ENCODE measurements at regions not wholly inside any gene's neighbourhood (a gene's known extent, or its start where the extent isn't known, plus 50 kb on each side); places are given as distances from the start of the nearest gene placed in this dataset.

GRCh38 chrY:7968293-7968692, 1056.7 kb upstream of the AMELY start:
- no peak for DNase-seq

- no peak for DNase-seq
Measured at GRCh38 chrY:7966916-7967315, 1055.4 kb upstream of the AMELY start.

DNA sequence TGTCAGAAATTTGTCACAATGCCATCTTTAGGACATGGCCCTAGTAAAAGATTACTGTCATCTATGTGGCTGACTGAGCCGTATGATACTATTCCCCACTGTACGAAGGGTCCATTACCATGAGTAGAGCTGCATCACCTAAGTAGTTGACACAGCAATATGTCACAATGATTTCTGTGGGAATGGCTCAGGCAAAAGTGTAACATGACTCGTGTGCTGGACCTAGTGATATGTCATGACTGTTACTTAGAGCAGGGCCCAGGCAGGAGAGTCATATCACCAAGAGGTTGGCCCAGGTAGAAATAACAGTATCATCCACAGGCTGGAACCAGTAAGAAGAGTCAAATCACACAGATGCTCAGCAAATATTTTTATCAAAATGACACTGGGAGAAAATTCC, 1051.8 kb upstream of the AMELY start:
- DNase-seq = no peak

DNA sequence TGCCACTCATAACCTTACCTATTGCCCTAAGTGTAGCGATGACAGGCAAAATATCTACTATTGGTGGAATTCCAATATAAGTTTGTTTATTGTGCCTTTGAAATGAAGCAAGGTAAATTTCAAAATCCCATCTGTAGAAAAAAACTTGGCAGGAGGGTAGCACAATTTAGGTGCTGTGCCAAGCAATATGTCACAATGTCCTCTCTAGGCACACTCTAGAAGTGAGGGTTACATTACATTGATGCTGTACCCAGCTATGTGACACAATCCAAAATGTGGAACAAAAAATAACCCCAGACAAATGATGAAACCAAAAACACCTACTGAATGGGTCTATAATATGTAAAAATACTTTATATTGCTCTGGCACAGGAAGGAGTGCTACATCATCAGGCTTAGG, 1050.8 kb upstream of the AMELY start:
- DNase-seq = no peak

GRCh38 chrY:7961811-7962210, 1050.3 kb upstream of the AMELY start:
- DNase-seq = no peak

GRCh38 chrY:7957773-7958172, 1046.2 kb upstream of the AMELY start:
- DNase-seq = no peak

GRCh38 chrY:7951187-7951852, 1039.8 kb upstream of the AMELY start:
- DNase-seq = no peak

- no peak for DNase-seq
Measured at GRCh38 chrY:7944135-7944534, 1032.6 kb upstream of the AMELY start.

DNA sequence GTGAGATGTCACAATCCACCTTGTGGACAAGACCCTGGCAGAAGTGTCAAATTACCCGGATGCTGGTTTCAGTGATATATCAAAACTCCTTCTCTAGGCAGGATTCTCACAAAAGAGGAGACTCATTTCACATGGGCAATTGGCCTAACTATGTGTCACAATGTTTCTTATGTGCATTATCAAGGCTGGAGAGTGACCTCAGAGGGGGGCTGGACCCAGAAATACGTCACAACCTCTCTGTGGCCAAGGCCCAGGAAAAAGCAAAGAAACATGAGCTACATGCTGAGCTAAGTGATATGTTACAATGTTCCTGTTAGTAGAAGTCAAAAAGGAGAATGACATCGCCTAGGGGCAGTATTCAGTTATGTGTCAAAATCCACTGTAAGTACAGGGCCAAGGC, 1031.2 kb upstream of the AMELY start:
- DNase-seq = no peak

GRCh38 chrY:7941856-7942255, 1030.3 kb upstream of the AMELY start:
- no peak for DNase-seq

- no peak for DNase-seq
Measured at GRCh38 chrY:7938982-7939718, 1027.6 kb upstream of the AMELY start.

DNA sequence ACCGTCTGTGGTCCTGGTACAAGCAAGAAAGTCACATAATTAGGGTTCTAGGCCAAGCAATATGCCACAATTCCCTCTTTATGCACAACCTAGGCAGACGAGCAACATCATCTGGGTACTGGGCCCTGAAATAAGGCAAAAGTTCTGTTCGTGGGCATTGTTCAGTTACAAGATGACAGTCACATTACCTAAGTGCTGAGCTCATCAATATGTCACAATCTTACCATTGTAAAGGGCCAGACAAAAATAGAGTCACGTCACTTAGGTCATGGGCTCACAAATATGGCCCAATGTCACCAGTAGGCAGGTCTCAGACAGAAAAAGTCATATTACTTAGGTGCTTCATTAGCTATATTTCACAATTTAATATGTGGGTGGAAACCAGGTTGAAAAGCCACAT, 1025.3 kb upstream of the AMELY start:
- DNase-seq = no peak

DNA sequence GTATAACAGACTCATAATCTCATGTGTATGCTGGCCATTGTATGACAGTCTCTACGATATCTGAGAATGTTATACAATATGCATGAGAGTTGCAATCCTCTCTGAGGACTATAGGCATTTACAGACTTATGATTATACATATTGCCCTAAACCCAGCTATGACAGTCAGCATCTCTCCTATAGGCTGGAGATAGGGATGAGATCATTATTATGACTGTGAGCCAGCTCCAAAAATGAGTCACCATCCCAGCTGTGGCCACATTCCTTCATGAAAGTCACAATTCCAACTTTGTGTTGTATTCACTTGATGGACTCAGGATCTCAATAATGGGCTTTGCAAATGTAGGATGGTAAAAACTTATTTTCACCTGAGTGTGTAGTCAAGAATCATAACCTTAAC, 1024.5 kb upstream of the AMELY start:
- no peak for DNase-seq

- no peak for DNase-seq
Measured at GRCh38 chrY:7935606-7936005, 1024.1 kb upstream of the AMELY start.

GRCh38 chrY:7932424-7932823, 1020.9 kb upstream of the AMELY start:
- no peak for DNase-seq

DNA sequence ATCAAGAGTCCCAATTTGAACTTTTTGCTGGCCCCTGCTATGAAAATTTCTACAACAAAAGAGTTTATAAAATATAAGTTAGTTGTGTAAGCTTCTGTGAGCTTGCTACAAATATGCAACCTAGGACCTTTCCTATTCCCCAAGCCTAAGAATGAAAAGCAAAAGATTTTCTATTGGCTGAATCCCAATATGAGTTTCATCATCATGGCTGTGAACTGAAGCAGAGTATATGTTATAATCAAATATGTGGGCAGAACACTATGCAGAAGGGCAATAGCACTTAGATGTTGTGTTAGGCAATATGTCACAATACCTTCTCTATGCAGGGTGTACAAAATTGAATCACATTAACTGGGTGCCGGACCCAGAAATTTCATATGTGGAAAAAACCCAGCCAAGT, 1018.3 kb upstream of the AMELY start:
- DNase-seq = no peak

DNA sequence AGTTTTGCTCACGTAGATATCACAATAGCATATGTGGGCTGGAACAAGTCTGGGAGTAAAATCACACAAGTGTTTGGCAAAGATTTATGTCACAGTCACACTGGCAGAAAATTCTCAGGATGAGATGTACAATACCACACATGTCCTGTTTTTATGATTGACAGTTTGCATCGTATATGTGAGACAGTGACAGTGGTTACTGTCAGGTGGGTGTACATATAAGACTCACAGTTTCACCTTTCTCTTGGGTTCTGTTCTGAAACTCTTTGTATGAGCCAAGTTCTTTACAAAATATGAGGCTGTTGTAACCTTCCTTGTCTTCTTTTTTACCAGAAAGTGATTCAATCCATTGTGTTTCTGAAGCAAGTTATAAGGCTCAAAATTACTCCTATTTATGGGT, 1012.5 kb upstream of the AMELY start:
- no peak for DNase-seq

DNA sequence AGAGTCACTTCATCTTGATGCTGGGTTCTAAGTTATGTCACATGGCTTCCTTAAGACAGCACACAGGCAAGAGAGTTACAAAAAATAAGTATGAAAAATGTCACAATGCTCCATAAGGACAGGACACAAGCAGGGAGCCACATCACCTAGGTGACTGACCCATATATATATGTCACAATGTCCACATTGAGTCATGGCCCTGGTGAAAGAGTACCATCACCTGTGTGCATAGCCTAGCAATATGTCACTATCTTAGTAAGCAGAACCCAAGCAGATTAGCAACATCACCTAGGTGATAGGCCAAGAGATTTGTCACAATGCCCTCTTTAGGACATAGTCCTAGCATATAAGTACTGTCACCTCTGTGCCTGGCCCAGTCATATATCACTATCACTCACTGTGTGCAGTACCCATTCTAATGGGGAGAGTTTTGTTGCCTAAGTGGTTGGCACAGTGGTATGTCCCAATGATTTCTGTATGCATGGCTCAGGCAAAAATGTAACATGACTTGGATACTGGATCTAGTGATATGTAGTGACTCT, 1012.0 kb upstream of the AMELY start:
- DNase-seq = no peak

GRCh38 chrY:7920382-7920781, 1008.8 kb upstream of the AMELY start:
- no peak for DNase-seq

DNA sequence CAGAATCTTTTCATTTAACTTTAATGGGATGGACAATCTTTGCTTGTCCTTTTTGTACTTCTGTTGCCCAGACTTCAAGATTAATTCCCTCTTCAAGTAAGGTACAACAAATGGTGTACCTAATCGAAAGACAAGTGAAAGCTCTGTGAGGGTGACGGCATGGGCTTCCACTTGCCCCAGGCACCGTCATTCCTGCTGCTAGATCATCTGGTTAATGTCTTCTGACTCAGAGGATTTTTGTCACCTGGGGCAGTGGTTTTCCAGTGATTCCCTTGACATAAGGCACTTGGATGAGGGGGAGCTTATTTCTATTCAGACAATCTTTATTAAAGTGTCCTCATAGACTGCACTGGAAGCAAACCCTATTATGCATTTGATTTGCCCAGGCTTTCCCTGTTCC, 977.0 kb upstream of the AMELY start:
- DNase-seq = no peak

GRCh38 chrY:7881696-7882095, 970.1 kb upstream of the AMELY start:
- DNase-seq = no peak

DNA sequence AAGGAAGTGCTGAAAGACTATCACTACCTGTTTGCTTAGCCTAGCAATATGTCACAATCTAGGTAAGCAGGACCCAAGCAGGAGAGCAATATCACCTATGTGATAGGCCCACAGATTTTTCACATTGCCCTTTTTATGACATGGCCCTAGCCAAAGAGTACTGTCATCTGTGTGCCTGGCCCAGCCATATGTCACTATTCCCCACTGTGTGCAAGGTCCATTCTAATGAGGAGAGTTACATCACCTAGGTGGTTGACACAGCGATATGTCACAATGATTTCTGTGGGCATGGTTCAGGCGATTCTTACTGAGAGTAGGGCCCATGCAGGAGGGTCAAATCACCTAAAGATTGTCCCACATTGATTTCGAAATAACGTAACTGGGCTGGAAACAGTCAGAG, 967.7 kb upstream of the AMELY start:
- no peak for DNase-seq

DNA sequence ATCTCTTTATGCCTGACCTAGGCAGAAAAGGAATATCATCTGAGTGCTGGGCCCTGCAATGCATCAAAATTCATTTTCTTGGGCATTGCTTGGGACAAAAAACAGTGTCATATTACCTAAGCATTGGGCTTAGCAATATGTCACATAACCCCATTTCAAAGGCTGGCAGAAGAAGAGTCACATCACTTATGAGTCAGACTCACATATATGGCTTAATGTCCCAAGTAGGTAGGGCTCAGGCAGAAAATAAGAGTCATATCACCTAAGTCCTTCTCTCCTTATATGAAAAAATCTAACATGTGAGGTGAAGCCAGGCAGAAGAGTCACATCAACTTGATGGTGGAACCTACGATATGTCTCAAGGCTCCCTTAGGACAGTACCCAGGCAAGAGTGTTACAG, 967.2 kb upstream of the AMELY start:
- no peak for DNase-seq

DNA sequence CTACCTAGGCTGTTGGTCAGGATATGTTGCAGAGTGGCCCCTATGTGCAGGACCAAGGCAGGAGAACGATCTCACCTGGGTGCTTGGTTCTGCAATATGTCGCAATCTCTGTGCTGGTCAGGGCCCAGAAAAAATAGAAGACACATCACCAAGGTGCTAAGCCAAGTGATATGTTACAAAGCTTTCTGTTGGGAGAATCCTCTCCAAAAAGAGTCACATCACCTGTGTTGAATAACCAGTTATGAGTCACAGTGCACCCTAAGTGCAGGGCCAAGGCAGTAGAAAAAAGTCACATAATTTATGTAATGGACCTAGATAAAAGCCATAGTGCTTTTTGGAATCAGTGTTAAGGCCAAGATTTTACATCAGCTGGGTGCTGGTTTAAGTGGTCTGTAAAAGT, 965.9 kb upstream of the AMELY start:
- DNase-seq = no peak

DNA sequence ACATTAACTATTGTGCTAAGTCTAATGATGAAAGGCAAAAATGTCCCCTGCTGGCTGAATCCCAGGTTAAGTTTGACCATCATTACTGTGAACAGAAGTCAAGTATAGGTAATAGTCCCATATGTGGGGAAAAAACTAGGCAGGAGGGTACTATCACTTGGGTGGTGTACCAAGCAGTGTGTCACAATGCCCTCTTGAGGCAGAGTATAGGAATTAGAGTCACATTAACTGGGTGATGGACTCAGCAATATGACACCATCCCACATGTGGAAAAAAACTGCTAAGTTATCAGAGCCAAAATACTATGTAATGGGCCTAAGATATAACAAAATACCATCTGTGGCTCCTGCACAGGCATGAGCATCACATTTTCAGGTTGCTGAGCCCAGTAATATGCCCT, 962.5 kb upstream of the AMELY start:
- peak in 1 of 2 donors; percentile 2 for DNase-seq

All from CD4-positive, alpha-beta T cell treated with Interleukin-4 for 1 hour (primary cell).